WTC11 (cell line): ENCODE measurements at regions not wholly inside any gene's neighbourhood (a gene's known extent, or its start where the extent isn't known, plus 50 kb on each side); places are given as distances from the start of the nearest gene placed in this dataset.

Source experiments
- ATAC-seq: fragments of 200-7000 bp; cut with Tn5 transposase; 2 replicates; pipeline ENCODE4 v1.10.0; 2021; ENCODE audit warnings: mild to moderate bottlenecking, moderate library complexity
- CTCF ChIA-PET: fragments of 300-600 bp; sonication (Branson Sonifier 250); formaldehyde crosslinking; loops from one replicate; lab custom pipeline; 2021; ENCODE audit warnings: antibody characterized with exemption; lab: Charles Lee
- POLR2A ChIA-PET: fragments of 350-600 bp; sonication (Branson Sonifier 250); formaldehyde crosslinking; loops from one replicate; lab custom pipeline; 2021; ENCODE audit warnings: antibody characterized with exemption; lab: Charles Lee
- DNase-seq: peaks from one replicate; pipeline ENCODE4 v3.0.0; 2021; ENCODE audit warnings: low spot score
- H3K27ac Mint-ChIP-seq: 2 replicates; pipeline ENCODE4 v1.8.0; 2021; ENCODE audit warnings: mixed read lengths
- H3K27me3 Mint-ChIP-seq: 2 replicates; pipeline ENCODE4 v1.8.0; 2021; ENCODE audit warnings: low read depth, mild to moderate bottlenecking, moderate library complexity, mixed read lengths
- H3K36me3 Mint-ChIP-seq: 2 replicates; pipeline ENCODE4 v1.8.0; 2021; ENCODE audit warnings: mixed read lengths
- H3K4me1 Mint-ChIP-seq: 2 replicates; pipeline ENCODE4 v1.8.0; 2022; ENCODE audit warnings: mixed read lengths
- H3K4me3 Mint-ChIP-seq: 2 replicates; pipeline ENCODE4 v1.8.0; 2021; ENCODE audit warnings: mild to moderate bottlenecking, moderate library complexity, mixed read lengths
- H3K9me3 Mint-ChIP-seq: 2 replicates; pipeline ENCODE4 v1.8.0; 2021; ENCODE audit warnings: mixed read lengths
- CTCF ChIP-seq: fragments of 200-600 bp; IDR thresholded peaks from 2 replicates; pipeline ENCODE4 v1.8.0; 2022; ENCODE audit warnings: antibody characterized with exemption
- E2F4 ChIP-seq: sonication (generic); formaldehyde crosslinking; IDR thresholded peaks from 2 replicates; pipeline ENCODE4 v1.8.1; 2022; ENCODE audit warnings: low read depth, mild to moderate bottlenecking, moderate library complexity, missing genetic modification reagents, borderline replicate concordance
- FOXP1 ChIP-seq: sonication (generic); formaldehyde crosslinking; IDR thresholded peaks from 2 replicates; pipeline ENCODE4 v1.8.0; 2022; ENCODE audit warnings: missing genetic modification reagents, mild to moderate bottlenecking, moderate library complexity, borderline replicate concordance
- GRHL2 ChIP-seq: fragments of 250-450 bp; sonication (Bioruptor Pico); IDR thresholded peaks from 2 replicates; pipeline ENCODE4 v1.8.0; 2022; ENCODE audit warnings: mild to moderate bottlenecking, moderate library complexity; ENCODE audit not compliant: insufficient replicate concordance, severe bottlenecking
- HMGA2 ChIP-seq: fragments of 250-450 bp; sonication (Bioruptor Pico); IDR thresholded peaks from 2 replicates; pipeline ENCODE4 v1.4.0; 2021; ENCODE audit warnings: mild to moderate bottlenecking, moderate library complexity
- IRF2 ChIP-seq: sonication (generic); formaldehyde crosslinking; IDR thresholded peaks from 2 replicates; pipeline ENCODE4 v1.8.0; 2022; ENCODE audit warnings: low read depth, missing genetic modification reagents, borderline replicate concordance
- NFATC4 ChIP-seq: fragments of 250-450 bp; sonication (Bioruptor Pico); IDR thresholded peaks from 2 replicates; pipeline ENCODE4 v1.9.0; 2021; ENCODE audit warnings: mild to moderate bottlenecking
- RORB ChIP-seq: fragments of 250-450 bp; sonication (Bioruptor Pico); IDR thresholded peaks from 2 replicates; pipeline ENCODE4 v1.9.0; 2021; ENCODE audit warnings: mild to moderate bottlenecking
- ZMAT4 ChIP-seq: fragments of 250-450 bp; sonication (Bioruptor Pico); IDR thresholded peaks from 2 replicates; pipeline ENCODE4 v1.9.0; 2021; ENCODE audit warnings: mild to moderate bottlenecking
- ZNF121 ChIP-seq: sonication (generic); formaldehyde crosslinking; IDR thresholded peaks from 2 replicates; pipeline ENCODE4 v1.8.0; 2023; ENCODE audit warnings: missing genetic modification reagents
- ZNF138 ChIP-seq: sonication (generic); formaldehyde crosslinking; conservative IDR thresholded peaks from 2 replicates; pipeline ENCODE4 v1.8.1; 2022; ENCODE audit warnings: mild to moderate bottlenecking, moderate library complexity, missing genetic modification reagents
- ZNF317 ChIP-seq: sonication (generic); formaldehyde crosslinking; IDR thresholded peaks from 2 replicates; pipeline ENCODE4 v1.8.1; 2023; ENCODE audit warnings: low read depth, mild to moderate bottlenecking, moderate library complexity, missing genetic modification reagents, borderline replicate concordance
- TF ChIP-seq, protein P1 (sequence below): fragments of 250-450 bp; sonication (Bioruptor Pico); IDR thresholded peaks from 2 replicates; pipeline ENCODE4 v1.9.0; 2021; ENCODE audit warnings: mild to moderate bottlenecking, borderline replicate concordance
- TF ChIP-seq, protein P2 (sequence below): sonication (generic); formaldehyde crosslinking; IDR thresholded peaks from 2 replicates; pipeline ENCODE4 v1.8.0; 2022; ENCODE audit warnings: mild to moderate bottlenecking, missing genetic modification reagents
- TF ChIP-seq, protein P3 (sequence below): sonication (generic); formaldehyde crosslinking; IDR thresholded peaks from 2 replicates; pipeline ENCODE4 v1.8.1; 2022; ENCODE audit warnings: low read depth, missing genetic modification reagents, borderline replicate concordance
- TF ChIP-seq, protein P4 (sequence below): sonication (generic); formaldehyde crosslinking; IDR thresholded peaks from 2 replicates; pipeline ENCODE4 v1.8.0; 2022; ENCODE audit warnings: mild to moderate bottlenecking, missing genetic modification reagents
- TF ChIP-seq, protein P5 (sequence below): sonication (generic); formaldehyde crosslinking; conservative IDR thresholded peaks from 2 replicates; pipeline ENCODE4 v1.8.1; 2023; ENCODE audit warnings: mild to moderate bottlenecking, low read depth, missing genetic modification reagents, moderate library complexity
- TF ChIP-seq, protein P6 (sequence below): fragments of 250-450 bp; sonication (Bioruptor Pico); IDR thresholded peaks from 2 replicates; pipeline ENCODE4 v1.8.0; 2021; ENCODE audit warnings: mild to moderate bottlenecking

DNA sequence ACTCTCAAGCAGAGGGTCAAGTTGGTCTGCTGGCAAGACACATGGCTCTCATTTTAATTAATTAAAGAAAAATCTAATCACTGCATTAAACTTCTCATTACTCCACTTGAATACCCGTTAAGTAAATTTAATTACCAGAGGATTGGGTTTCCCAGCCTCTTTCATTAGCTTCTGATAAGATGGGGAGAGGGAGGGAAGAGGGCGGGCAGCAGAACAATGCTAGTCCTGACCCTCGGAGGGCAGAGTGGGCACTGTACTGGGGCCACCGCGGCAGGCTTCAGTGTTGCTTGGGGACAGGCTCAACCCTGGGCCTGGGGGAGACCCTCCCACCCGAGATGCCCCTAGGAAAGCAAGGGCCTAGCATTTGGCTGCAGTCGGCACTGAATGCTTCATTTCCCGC lies 55.6 kb upstream of the LINGO1 start (continued):
- TF ChIP-seq, protein P1, sequence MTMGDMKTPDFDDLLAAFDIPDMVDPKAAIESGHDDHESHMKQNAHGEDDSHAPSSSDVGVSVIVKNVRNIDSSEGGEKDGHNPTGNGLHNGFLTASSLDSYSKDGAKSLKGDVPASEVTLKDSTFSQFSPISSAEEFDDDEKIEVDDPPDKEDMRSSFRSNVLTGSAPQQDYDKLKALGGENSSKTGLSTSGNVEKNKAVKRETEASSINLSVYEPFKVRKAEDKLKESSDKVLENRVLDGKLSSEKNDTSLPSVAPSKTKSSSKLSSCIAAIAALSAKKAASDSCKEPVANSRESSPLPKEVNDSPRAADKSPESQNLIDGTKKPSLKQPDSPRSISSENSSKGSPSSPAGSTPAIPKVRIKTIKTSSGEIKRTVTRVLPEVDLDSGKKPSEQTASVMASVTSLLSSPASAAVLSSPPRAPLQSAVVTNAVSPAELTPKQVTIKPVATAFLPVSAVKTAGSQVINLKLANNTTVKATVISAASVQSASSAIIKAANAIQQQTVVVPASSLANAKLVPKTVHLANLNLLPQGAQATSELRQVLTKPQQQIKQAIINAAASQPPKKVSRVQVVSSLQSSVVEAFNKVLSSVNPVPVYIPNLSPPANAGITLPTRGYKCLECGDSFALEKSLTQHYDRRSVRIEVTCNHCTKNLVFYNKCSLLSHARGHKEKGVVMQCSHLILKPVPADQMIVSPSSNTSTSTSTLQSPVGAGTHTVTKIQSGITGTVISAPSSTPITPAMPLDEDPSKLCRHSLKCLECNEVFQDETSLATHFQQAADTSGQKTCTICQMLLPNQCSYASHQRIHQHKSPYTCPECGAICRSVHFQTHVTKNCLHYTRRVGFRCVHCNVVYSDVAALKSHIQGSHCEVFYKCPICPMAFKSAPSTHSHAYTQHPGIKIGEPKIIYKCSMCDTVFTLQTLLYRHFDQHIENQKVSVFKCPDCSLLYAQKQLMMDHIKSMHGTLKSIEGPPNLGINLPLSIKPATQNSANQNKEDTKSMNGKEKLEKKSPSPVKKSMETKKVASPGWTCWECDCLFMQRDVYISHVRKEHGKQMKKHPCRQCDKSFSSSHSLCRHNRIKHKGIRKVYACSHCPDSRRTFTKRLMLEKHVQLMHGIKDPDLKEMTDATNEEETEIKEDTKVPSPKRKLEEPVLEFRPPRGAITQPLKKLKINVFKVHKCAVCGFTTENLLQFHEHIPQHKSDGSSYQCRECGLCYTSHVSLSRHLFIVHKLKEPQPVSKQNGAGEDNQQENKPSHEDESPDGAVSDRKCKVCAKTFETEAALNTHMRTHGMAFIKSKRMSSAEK = no peak
- TF ChIP-seq, protein P2, sequence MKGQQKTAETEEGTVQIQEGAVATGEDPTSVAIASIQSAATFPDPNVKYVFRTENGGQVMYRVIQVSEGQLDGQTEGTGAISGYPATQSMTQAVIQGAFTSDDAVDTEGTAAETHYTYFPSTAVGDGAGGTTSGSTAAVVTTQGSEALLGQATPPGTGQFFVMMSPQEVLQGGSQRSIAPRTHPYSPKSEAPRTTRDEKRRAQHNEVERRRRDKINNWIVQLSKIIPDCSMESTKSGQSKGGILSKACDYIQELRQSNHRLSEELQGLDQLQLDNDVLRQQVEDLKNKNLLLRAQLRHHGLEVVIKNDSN (CRISPR knock-in tag) = no peak
- no peak for TF ChIP-seq FOXP1 (CRISPR knock-in tag)
- TF ChIP-seq, protein P3, sequence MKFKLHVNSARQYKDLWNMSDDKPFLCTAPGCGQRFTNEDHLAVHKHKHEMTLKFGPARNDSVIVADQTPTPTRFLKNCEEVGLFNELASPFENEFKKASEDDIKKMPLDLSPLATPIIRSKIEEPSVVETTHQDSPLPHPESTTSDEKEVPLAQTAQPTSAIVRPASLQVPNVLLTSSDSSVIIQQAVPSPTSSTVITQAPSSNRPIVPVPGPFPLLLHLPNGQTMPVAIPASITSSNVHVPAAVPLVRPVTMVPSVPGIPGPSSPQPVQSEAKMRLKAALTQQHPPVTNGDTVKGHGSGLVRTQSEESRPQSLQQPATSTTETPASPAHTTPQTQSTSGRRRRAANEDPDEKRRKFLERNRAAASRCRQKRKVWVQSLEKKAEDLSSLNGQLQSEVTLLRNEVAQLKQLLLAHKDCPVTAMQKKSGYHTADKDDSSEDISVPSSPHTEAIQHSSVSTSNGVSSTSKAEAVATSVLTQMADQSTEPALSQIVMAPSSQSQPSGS (CRISPR knock-in tag) = no peak
- TF ChIP-seq, protein P4, sequence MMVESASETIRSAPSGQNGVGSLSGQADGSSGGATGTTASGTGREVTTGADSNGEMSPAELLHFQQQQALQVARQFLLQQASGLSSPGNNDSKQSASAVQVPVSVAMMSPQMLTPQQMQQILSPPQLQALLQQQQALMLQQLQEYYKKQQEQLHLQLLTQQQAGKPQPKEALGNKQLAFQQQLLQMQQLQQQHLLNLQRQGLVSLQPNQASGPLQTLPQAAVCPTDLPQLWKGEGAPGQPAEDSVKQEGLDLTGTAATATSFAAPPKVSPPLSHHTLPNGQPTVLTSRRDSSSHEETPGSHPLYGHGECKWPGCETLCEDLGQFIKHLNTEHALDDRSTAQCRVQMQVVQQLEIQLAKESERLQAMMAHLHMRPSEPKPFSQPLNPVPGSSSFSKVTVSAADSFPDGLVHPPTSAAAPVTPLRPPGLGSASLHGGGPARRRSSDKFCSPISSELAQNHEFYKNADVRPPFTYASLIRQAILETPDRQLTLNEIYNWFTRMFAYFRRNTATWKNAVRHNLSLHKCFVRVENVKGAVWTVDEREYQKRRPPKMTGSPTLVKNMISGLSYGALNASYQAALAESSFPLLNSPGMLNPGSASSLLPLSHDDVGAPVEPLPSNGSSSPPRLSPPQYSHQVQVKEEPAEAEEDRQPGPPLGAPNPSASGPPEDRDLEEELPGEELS (CRISPR knock-in tag) = no peak
- no peak for TF ChIP-seq IRF2 (CRISPR knock-in tag)
- TF ChIP-seq CTCF = no peak
- TF ChIP-seq GRHL2 (CRISPR knock-in tag) = no peak
- no peak for TF ChIP-seq E2F4 (CRISPR knock-in tag)

- no peak for DNase-seq
- H3K4me3 Mint-ChIP-seq = no peak overlapping the region
- ChIA-PET CTCF (interaction anchor here (1.0 to 2.8 kb wide), 7 partner anchors 13 to 142 kb away, joined by 3 to 9 read pairs (median 4); partner anchors contain the start of gene LINGO1), POLR2A (no interaction called here)
- no peaks in the 10 kb centered on the region for H3K36me3 Mint-ChIP-seq
- H3K9me3 Mint-ChIP-seq = no peaks in the 10 kb centered on the region
- no peaks in the 10 kb centered on the region for H3K4me1 Mint-ChIP-seq
- H3K27ac Mint-ChIP-seq = no peak overlapping the region
- H3K27me3 Mint-ChIP-seq = no peaks in the 10 kb centered on the region
- ATAC-seq = no peak
- TF ChIP-seq HMGA2 (CRISPR knock-in tag) (no peak), ZMAT4 (CRISPR knock-in tag) (no peak), ZNF121 (no peak), NFATC4 (CRISPR knock-in tag) (no peak), ZNF317 (CRISPR knock-in tag) (no peak), ZNF138 (CRISPR knock-in tag) (no peak), RORB (CRISPR knock-in tag) (no peak)
- TF ChIP-seq, protein P5, sequence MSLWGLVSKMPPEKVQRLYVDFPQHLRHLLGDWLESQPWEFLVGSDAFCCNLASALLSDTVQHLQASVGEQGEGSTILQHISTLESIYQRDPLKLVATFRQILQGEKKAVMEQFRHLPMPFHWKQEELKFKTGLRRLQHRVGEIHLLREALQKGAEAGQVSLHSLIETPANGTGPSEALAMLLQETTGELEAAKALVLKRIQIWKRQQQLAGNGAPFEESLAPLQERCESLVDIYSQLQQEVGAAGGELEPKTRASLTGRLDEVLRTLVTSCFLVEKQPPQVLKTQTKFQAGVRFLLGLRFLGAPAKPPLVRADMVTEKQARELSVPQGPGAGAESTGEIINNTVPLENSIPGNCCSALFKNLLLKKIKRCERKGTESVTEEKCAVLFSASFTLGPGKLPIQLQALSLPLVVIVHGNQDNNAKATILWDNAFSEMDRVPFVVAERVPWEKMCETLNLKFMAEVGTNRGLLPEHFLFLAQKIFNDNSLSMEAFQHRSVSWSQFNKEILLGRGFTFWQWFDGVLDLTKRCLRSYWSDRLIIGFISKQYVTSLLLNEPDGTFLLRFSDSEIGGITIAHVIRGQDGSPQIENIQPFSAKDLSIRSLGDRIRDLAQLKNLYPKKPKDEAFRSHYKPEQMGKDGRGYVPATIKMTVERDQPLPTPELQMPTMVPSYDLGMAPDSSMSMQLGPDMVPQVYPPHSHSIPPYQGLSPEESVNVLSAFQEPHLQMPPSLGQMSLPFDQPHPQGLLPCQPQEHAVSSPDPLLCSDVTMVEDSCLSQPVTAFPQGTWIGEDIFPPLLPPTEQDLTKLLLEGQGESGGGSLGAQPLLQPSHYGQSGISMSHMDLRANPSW = no peak
- TF ChIP-seq, protein P6, sequence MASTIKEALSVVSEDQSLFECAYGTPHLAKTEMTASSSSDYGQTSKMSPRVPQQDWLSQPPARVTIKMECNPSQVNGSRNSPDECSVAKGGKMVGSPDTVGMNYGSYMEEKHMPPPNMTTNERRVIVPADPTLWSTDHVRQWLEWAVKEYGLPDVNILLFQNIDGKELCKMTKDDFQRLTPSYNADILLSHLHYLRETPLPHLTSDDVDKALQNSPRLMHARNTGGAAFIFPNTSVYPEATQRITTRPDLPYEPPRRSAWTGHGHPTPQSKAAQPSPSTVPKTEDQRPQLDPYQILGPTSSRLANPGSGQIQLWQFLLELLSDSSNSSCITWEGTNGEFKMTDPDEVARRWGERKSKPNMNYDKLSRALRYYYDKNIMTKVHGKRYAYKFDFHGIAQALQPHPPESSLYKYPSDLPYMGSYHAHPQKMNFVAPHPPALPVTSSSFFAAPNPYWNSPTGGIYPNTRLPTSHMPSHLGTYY (CRISPR knock-in tag) = no peak
Observed at GRCh38 chr15:77685082-77685815, 52.5 kb upstream of the LINGO1 start.
